DND-41 (cell line): ENCODE measurements at regions not wholly inside any gene's neighbourhood (a gene's known extent, or its start where the extent isn't known, plus 50 kb on each side); places are given as distances from the start of the nearest gene placed in this dataset.

Source experiments
- ATAC-seq: fragments of 200-7000 bp; cut with Tn5 transposase; 3 replicates; pipeline ENCODE4 v1.9.1; 2021; ENCODE audit warnings: low read depth; ENCODE audit not compliant: insufficient read depth
- DNase-seq: peaks from one replicate; pipeline ENCODE4 v3.0.0-alpha.2; 2020
- H2AFZ ChIP-seq: 2 replicates; pipeline ENCODE4 v1.6.0; 2012; ENCODE audit warnings: low read depth, low read length
- H3K27ac ChIP-seq: 2 replicates; pipeline ENCODE4 v1.5.1; 2012; ENCODE audit warnings: low read length, inconsistent platforms
- H3K27me3 ChIP-seq: fragments of 200-600 bp; sonication (generic); 2 replicates; pipeline ENCODE4 v1.6.0; 2012; ENCODE audit warnings: low read length, mild to moderate bottlenecking, inconsistent platforms; ENCODE audit not compliant: insufficient read depth, poor library complexity
- H3K36me3 ChIP-seq: 2 replicates; pipeline ENCODE4 v1.5.1; 2012; ENCODE audit warnings: low read length, inconsistent platforms; ENCODE audit not compliant: insufficient read depth
- H3K4me1 ChIP-seq: 2 replicates; pipeline ENCODE4 v1.5.1; 2012; ENCODE audit warnings: mild to moderate bottlenecking, low read length; ENCODE audit not compliant: insufficient read depth
- H3K4me2 ChIP-seq: 2 replicates; pipeline ENCODE4 v1.6.0; 2012; ENCODE audit warnings: mild to moderate bottlenecking, moderate library complexity, low read length, inconsistent platforms; ENCODE audit not compliant: insufficient read depth
- H3K4me3 ChIP-seq, 2 experiments: fragments of 200-600 bp in 1 of 2; shearing (Covaris generic) in 1 of 2; 2 replicates each; pipeline ENCODE4 v1.5.1; 2012 to 2016; ENCODE audit warnings: inconsistent platforms in 2 of 2, low read length in 2 of 2, mild to moderate bottlenecking in 2 of 2, low read depth in 1 of 2, moderate library complexity in 1 of 2
- H3K79me2 ChIP-seq: 2 replicates; pipeline ENCODE4 v1.6.0; 2012; ENCODE audit warnings: low read length, inconsistent platforms; ENCODE audit not compliant: insufficient read depth
- H3K9ac ChIP-seq: 2 replicates; pipeline ENCODE4 v1.6.0; 2012; ENCODE audit warnings: low read depth, mild to moderate bottlenecking, inconsistent platforms, low read length, moderate library complexity
- H3K9me3 ChIP-seq: 2 replicates; pipeline ENCODE4 v1.5.1; 2012; ENCODE audit warnings: low read length, moderate library complexity, mild to moderate bottlenecking, inconsistent platforms; ENCODE audit not compliant: insufficient read depth, severe bottlenecking
- H4K20me1 ChIP-seq: 2 replicates; pipeline ENCODE4 v1.6.0; 2012; ENCODE audit warnings: low read length; ENCODE audit not compliant: insufficient read depth
- EZH2 ChIP-seq: IDR thresholded peaks from 3 replicates; pipeline ENCODE4 v1.6.1; 2012; ENCODE audit warnings: borderline replicate concordance, low read depth, mild to moderate bottlenecking, moderate library complexity, low read length, inconsistent platforms; ENCODE audit not compliant: severe bottlenecking
- TF ChIP-seq, protein P1 (sequence below): IDR thresholded peaks from 2 replicates; pipeline ENCODE4 v1.5.1; 2012; ENCODE audit warnings: borderline replicate concordance, low read length, moderate library complexity, mild to moderate bottlenecking; ENCODE audit not compliant: poor library complexity, severe bottlenecking; ENCODE audit errors: extremely low read depth

GRCh38 chr13:47017476-47017875, 120.6 kb upstream of the HTR2A start:
- Histone ChIP-seq H3K9me3 (no peaks in the 10 kb centered on the region), H3K27me3 (no peaks in the 10 kb centered on the region), H3K79me2 (no peaks in the 10 kb centered on the region), H3K4me3 (no peak overlapping the region), H4K20me1 (no peaks in the 10 kb centered on the region), H3K36me3 (no peaks in the 10 kb centered on the region), H2AFZ (no peak overlapping the region), H3K9ac (no peak overlapping the region), H3K4me1 (no peaks in the 10 kb centered on the region), H3K4me2 (no peak overlapping the region), H3K27ac (no peak overlapping the region)
- TF ChIP-seq, protein P1, sequence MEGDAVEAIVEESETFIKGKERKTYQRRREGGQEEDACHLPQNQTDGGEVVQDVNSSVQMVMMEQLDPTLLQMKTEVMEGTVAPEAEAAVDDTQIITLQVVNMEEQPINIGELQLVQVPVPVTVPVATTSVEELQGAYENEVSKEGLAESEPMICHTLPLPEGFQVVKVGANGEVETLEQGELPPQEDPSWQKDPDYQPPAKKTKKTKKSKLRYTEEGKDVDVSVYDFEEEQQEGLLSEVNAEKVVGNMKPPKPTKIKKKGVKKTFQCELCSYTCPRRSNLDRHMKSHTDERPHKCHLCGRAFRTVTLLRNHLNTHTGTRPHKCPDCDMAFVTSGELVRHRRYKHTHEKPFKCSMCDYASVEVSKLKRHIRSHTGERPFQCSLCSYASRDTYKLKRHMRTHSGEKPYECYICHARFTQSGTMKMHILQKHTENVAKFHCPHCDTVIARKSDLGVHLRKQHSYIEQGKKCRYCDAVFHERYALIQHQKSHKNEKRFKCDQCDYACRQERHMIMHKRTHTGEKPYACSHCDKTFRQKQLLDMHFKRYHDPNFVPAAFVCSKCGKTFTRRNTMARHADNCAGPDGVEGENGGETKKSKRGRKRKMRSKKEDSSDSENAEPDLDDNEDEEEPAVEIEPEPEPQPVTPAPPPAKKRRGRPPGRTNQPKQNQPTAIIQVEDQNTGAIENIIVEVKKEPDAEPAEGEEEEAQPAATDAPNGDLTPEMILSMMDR, result no peak
- no peak for TF ChIP-seq EZH2
- no peak for ATAC-seq
- no peak for DNase-seq

DNA sequence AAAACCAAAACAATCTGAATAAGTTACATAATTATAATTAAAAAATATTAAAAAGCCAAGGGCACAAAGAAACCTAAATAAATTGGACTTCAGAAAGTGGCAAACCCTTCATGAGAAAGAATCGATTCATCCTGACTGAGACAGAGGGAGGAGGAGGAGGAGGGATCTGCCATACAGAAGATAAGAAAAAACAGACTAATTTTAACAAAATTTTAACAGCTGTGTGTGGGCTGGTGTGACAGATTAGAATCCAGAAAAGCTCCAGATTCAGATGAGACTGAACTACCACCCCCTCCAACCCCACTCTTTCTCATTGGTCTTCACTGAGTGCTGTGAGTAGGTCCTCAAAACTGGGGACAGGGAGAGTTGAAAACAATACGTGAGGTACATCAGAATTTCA, 111.5 kb upstream of the HTR2A start:
- Histone ChIP-seq H3K4me3 (no peak overlapping the region), H3K9ac (no peak overlapping the region), H3K36me3 (no peaks in the 10 kb centered on the region), H3K9me3 (no peaks in the 10 kb centered on the region), H3K27me3 (peaks cover 4% of the 10 kb centered on the region), H3K4me2 (no peak overlapping the region), H3K4me1 (no peaks in the 10 kb centered on the region), H3K79me2 (no peaks in the 10 kb centered on the region), H3K27ac (no peak overlapping the region), H4K20me1 (no peaks in the 10 kb centered on the region), H2AFZ (no peak overlapping the region)
- DNase-seq (no peak), ATAC-seq (no peak)
- TF ChIP-seq, protein P1, result no peak
- TF ChIP-seq EZH2, result no peak

DNA sequence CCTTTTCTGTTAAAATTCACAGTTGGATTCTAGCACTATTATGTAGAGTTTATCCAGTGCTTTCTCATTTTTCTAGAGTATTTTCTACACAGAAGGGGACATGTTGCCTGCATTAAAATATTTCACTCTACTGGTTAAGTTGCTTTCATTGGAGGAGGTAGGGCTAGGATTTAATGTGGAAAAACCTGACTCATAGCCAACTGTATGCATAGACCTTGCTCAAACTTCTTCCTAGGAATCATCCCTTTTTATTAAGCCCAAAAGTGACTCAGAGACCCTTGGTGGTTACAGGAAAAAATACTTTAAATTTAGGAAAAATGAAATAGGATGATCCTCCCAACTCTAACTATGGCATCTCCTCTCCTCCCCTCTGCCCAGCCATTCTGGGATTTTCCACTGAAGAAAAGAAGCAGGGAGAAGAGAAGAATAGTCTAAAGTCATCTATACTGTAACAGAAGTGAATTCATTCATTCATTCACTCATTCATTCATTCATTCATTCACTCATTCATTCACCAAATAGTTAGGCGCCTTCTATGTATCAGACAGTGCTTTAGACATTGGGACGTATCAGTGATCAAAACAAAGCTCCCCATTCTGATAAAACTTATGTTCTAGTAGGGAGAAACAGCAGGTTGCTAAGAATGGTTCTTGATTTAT, 109.0 kb upstream of the HTR2A start:
- H3K9me3 ChIP-seq, result no peaks in the 10 kb centered on the region
- TF ChIP-seq EZH2, result no peak
- TF ChIP-seq, protein P1, result no peak
- H3K36me3 ChIP-seq, result no peaks in the 10 kb centered on the region
- H2AFZ ChIP-seq, result no peak overlapping the region
- no peak overlapping the region for H3K4me3 ChIP-seq
- H3K4me2 ChIP-seq, result no peak overlapping the region
- no peak for DNase-seq
- peaks cover 4% of the 10 kb centered on the region for H3K27me3 ChIP-seq
- no peaks in the 10 kb centered on the region for H3K4me1 ChIP-seq
- no peak for ATAC-seq
- no peak overlapping the region for H3K27ac ChIP-seq
- H3K9ac ChIP-seq, result no peak overlapping the region
- H4K20me1 ChIP-seq, result no peaks in the 10 kb centered on the region
- no peaks in the 10 kb centered on the region for H3K79me2 ChIP-seq

- Histone ChIP-seq H3K4me3 (no peak overlapping the region), H3K4me2 (no peak overlapping the region), H2AFZ (no peak overlapping the region), H4K20me1 (no peaks in the 10 kb centered on the region), H3K4me1 (no peaks in the 10 kb centered on the region), H3K9ac (no peak overlapping the region), H3K9me3 (no peaks in the 10 kb centered on the region), H3K27ac (no peak overlapping the region), H3K79me2 (no peaks in the 10 kb centered on the region), H3K36me3 (no peaks in the 10 kb centered on the region), H3K27me3 (peaks cover 4% of the 10 kb centered on the region)
- no peak for TF ChIP-seq EZH2
- TF ChIP-seq, protein P1, result no peak
- DNase-seq, result no peak
- ATAC-seq, result no peak
These were observed 107.7 kb upstream of the HTR2A start for GRCh38 chr13:47004540-47004939.
